BJ (cell line): ENCODE measurements at regions not wholly inside any gene's neighbourhood (a gene's known extent, or its start where the extent isn't known, plus 50 kb on each side); places are given as distances from the start of the nearest gene placed in this dataset.
"Not testable (repeated sequence)": the region's sequence is repeated elsewhere in the genome, so short reads cannot be mapped to it uniquely, and the experiment has no call there.

Experiments used
- CTCF ChIA-PET: fragments of 350-600 bp; formaldehyde crosslinking; extraction: SDS; loops from one replicate; lab custom pipeline; 2021; ENCODE audit warnings: antibody characterized with exemption, inconsistent platforms; lab: Yijun Ruan, JAX
- POLR2A ChIA-PET: fragments of 300-600 bp; sonication (Branson Sonifier 250); formaldehyde crosslinking; extraction: SDS; loops from one replicate; lab custom pipeline; 2021; ENCODE audit warnings: antibody characterized with exemption; lab: Charles Lee
- DNase-seq: peaks from one replicate; pipeline ENCODE4 v3.0.0-alpha.2; 2011; ENCODE audit warnings: low read depth
- H3K27me3 ChIP-seq: 2 replicates; pipeline ENCODE4 v1.6.0; 2011; ENCODE audit warnings: low read length; ENCODE audit not compliant: control insufficient read depth, insufficient read depth
- H3K36me3 ChIP-seq: 2 replicates; pipeline ENCODE4 v1.5.1; 2011; ENCODE audit warnings: low read length; ENCODE audit not compliant: control insufficient read depth, insufficient read depth
- H3K4me3 ChIP-seq: 2 replicates; pipeline ENCODE4 v1.5.1; 2011; ENCODE audit warnings: low read depth, mild to moderate bottlenecking, control low read depth, low read length
- TF ChIP-seq, protein P1 (sequence below): IDR thresholded peaks from 2 replicates; pipeline ENCODE4 v1.5.1; 2011; ENCODE audit warnings: low read depth, mild to moderate bottlenecking, control low read depth, inconsistent platforms, low read length, moderate library complexity; ENCODE audit not compliant: insufficient read depth

DNA sequence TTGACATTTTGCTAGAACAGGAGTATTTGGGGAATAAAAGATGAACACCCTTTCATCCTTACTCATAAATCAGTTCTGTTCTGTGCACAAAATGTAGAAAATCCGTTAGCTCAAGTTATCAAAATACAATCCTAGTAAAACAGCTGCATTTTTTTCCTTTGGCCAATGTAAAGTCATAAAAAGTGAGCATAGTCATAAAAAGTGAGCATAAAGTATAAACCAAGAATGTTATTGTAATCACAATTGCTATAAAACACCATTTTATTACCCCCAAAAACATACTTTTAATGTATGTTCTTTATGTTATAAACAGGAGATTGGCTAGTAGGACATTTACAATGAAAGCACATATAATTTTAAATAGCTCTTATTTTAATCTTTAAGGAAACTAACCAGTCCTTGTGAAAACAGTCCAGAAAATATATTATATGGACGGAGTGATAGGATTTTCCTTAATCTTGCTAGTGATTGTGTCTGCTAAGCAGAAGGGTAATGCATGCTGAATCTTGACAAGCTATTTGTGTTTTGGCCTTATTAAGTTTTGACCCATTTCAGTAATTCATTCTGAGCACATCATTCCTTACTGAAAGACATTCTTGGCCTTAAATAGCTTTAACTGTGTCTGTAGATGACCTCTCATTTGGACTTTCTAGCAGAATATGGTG, 891.8 kb downstream of the DSC3 start:
- ChIA-PET CTCF (no interaction called here), POLR2A (no interaction called here)
- no peaks in the 10 kb centered on the region for H3K36me3 ChIP-seq
- no peaks in the 10 kb centered on the region for H3K27me3 ChIP-seq
- no peak overlapping the region for H3K4me3 ChIP-seq
- TF ChIP-seq, protein P1, sequence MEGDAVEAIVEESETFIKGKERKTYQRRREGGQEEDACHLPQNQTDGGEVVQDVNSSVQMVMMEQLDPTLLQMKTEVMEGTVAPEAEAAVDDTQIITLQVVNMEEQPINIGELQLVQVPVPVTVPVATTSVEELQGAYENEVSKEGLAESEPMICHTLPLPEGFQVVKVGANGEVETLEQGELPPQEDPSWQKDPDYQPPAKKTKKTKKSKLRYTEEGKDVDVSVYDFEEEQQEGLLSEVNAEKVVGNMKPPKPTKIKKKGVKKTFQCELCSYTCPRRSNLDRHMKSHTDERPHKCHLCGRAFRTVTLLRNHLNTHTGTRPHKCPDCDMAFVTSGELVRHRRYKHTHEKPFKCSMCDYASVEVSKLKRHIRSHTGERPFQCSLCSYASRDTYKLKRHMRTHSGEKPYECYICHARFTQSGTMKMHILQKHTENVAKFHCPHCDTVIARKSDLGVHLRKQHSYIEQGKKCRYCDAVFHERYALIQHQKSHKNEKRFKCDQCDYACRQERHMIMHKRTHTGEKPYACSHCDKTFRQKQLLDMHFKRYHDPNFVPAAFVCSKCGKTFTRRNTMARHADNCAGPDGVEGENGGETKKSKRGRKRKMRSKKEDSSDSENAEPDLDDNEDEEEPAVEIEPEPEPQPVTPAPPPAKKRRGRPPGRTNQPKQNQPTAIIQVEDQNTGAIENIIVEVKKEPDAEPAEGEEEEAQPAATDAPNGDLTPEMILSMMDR: no peak
- no peak for DNase-seq

GRCh38 chr18:30149585-30149984, 893.0 kb downstream of the DSC3 start:
- no peaks in the 10 kb centered on the region for H3K27me3 ChIP-seq
- TF ChIP-seq, protein P1: no peak
- no peaks in the 10 kb centered on the region for H3K36me3 ChIP-seq
- ChIA-PET CTCF (no interaction called here), POLR2A (no interaction called here)
- no peak overlapping the region for H3K4me3 ChIP-seq
- no peak for DNase-seq

DNA sequence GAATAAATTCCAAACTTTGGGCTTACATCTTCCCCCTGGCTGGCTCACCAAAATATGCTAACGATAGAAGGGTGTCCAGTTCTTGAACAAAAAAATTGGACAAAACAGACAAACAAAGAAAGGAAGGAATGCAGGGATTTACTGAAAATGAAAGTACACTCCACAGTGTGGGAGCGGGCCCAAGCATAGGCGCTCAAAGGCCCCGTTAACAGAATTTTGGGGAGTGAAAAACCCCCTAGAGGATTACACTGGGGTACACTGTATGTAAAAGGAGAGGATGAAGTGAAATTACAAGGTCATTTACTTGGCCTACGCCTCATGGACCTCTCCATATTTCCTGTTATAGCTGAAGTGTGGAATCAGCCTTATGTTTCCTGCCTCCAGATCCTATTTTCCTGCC, 899.7 kb downstream of the DSC3 start:
- TF ChIP-seq, protein P1: no peak
- ChIA-PET CTCF (no interaction called here), POLR2A (no interaction called here)
- Histone ChIP-seq H3K4me3 (no peak overlapping the region), H3K36me3 (no peaks in the 10 kb centered on the region), H3K27me3 (no peaks in the 10 kb centered on the region)
- no peak for DNase-seq

DNA sequence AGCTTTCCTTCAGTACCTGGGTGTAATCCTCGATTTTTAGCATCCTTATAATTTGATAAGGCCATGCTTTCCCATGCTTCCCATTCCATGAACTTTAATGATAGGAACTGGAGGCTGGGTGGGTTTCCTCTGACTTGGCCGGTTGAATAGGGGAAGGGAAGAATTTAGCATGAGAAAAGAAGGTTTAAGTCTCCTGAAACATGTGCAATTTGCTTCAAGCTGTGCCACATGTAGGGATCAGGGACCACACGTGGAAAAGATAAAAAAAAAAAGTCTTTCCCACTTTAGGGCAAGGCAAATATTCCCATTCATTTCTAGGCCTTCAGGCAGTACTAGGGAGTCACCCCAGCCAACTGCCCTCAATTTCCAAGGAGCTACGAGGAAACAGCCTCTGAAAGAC, 900.3 kb downstream of the DSC3 start:
- Histone ChIP-seq H3K27me3 (no peaks in the 10 kb centered on the region), H3K36me3 (no peaks in the 10 kb centered on the region), H3K4me3 (no peak overlapping the region)
- TF ChIP-seq, protein P1: no peak
- CTCF ChIA-PET: no interaction called here
- DNase-seq: no peak
- POLR2A ChIA-PET: no interaction called here

DNA sequence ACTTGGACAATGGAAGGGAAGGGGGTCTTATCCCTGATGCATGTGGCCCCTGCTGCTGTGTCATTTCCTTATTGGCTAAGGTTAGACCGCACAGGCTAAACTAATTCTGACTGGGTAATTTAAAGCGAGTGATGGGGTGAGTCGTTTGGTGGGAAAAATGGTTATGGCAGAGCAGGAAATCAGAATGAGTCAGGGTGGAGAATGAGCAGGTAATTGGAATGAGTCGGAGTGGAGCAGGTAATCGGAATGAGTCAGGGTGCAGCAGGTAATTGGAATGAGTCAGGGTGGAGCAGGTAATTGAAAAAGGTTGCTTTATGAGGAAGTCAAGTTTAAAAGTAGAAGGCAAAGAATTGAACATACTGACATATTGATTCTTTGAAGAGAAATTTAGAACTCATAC, 901.0 kb downstream of the DSC3 start:
- DNase-seq, CTCF ChIA-PET, H3K4me3 ChIP-seq, POLR2A ChIA-PET, H3K36me3 ChIP-seq, H3K27me3 ChIP-seq: not testable (repeated sequence)
